PC-9 (cell line): ENCODE measurements at regions not wholly inside any gene's neighbourhood (a gene's known extent, or its start where the extent isn't known, plus 50 kb on each side); places are given as distances from the start of the nearest gene placed in this dataset.

Experiments used
- EZH2 ChIP-seq: fragments of 200-600 bp; sonication (generic); IDR thresholded peaks from 2 replicates; pipeline ENCODE4 v1.8.0; 2017; ENCODE audit warnings: antibody characterized with exemption, low read depth
- TF ChIP-seq, protein P1 (sequence below): fragments of 200-600 bp; sonication (generic); conservative IDR thresholded peaks from 2 replicates; pipeline ENCODE4 v1.6.1; 2017; ENCODE audit warnings: mixed run types, antibody characterized with exemption, mild to moderate bottlenecking, moderate library complexity

DNA sequence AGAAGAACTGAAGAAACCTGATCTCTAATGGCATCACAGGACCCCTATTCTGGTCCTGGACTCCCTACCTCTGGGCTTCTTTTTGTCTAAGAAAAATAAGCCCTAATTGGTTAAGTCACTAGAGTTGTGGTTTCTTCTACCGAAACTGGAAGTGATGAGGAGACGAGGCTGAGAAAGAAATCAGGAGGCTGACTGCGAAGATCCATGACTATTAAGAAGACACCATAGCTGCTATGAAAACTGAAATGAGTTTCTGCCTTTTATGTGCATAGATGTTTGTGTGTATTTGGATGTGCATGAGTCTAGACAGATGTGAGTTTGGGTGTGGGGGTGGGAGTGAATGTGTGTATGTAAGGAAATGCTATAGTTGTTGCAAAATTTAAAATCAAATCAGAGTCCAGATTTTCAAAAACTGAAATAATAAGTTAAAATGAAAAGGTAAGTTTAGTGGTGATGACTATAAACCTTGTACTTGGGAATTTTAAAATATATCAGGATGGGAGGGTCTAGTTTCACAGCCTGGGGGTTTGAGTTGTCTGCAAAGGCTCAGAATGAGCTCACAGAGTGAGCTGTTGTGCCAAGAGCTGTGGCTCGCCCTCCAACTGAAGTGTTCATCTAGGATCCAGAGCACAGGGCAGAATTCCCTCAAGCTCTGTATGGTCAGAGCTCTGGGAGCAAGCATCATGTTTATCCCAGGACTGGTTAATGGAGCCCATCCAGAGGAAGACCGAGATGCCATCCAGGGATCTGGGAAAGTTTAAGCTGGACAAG is 94.9 kb downstream of the VCPKMT start:
- TF ChIP-seq, protein P1, sequence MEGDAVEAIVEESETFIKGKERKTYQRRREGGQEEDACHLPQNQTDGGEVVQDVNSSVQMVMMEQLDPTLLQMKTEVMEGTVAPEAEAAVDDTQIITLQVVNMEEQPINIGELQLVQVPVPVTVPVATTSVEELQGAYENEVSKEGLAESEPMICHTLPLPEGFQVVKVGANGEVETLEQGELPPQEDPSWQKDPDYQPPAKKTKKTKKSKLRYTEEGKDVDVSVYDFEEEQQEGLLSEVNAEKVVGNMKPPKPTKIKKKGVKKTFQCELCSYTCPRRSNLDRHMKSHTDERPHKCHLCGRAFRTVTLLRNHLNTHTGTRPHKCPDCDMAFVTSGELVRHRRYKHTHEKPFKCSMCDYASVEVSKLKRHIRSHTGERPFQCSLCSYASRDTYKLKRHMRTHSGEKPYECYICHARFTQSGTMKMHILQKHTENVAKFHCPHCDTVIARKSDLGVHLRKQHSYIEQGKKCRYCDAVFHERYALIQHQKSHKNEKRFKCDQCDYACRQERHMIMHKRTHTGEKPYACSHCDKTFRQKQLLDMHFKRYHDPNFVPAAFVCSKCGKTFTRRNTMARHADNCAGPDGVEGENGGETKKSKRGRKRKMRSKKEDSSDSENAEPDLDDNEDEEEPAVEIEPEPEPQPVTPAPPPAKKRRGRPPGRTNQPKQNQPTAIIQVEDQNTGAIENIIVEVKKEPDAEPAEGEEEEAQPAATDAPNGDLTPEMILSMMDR: no peak
- TF ChIP-seq EZH2: no peak
